HG02610 (cell line): ENCODE measurements at regions not wholly inside any gene's neighbourhood (a gene's known extent, or its start where the extent isn't known, plus 50 kb on each side); places are given as distances from the start of the nearest gene placed in this dataset.

Experiments used
- ATAC-seq: cut with Tn5 transposase; IDR thresholded peaks from one replicate; pipeline ENCODE4 v1.9.1; 2021; ENCODE audit warnings: mild to moderate bottlenecking, moderate library complexity; ENCODE audit not compliant: unreplicated experiment

DNA sequence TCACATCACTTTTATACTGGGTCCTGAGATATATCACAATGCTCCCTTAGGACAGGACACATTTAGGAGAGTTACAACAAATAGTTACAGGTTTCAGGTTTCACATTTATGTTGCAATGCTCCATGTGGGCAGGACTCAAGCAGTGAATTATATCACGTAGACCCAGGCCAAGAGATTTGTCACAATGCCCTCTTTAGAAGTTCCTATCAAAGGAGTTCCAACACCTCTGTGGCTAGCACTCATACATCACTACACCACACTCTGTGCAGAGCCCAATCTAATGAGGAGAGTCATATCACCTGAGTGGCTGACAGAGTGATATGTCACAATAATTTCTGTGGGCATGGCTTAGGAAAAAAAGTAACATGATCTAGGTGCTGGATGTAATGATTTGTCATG is 1068.2 kb upstream of the AMELY start:
- no peak for ATAC-seq

- ATAC-seq: no peak
These were observed 1065.7 kb upstream of the AMELY start for GRCh38 chrY:7977301-7977700.

DNA sequence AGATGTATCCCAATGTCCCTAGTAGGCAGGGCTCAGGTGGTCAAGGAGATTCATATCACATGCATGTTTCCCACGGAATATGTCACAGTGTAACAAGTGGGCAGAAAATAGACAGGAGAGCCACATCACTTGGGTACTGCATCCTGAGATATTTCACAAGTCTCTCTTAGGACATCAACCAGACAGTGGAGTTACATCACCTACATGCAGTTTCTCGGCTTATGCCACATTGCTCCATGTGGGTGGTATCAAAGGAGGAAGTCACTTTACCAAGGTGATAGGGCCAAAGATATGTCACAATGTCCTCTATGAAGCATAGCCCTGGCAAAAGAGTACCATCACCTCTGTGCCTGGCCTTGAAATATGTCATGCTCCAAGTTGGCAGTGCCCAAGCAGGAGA is 1056.7 kb upstream of the AMELY start:
- ATAC-seq: no peak

DNA sequence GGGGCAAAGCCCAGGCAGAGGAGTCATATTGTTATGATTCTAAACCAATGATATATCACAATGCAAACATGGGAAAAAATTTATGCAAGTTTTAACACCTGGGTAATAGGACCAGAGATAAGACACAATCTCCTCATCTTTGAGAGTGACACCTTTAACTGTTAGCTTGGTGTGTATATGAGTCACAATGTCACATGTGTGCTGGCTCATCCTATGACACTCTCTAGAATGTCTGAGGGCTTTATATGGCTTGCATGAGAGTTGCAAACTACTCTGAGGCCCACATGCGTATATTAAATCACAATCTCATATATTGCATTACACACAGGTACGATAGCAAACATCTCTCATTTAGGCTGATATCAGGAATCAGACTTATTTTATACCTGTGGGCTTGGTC is 1055.4 kb upstream of the AMELY start:
- no peak for ATAC-seq

GRCh38 chrY:7963393-7963792 is 1051.8 kb upstream of the AMELY start:
- ATAC-seq: no peak

DNA sequence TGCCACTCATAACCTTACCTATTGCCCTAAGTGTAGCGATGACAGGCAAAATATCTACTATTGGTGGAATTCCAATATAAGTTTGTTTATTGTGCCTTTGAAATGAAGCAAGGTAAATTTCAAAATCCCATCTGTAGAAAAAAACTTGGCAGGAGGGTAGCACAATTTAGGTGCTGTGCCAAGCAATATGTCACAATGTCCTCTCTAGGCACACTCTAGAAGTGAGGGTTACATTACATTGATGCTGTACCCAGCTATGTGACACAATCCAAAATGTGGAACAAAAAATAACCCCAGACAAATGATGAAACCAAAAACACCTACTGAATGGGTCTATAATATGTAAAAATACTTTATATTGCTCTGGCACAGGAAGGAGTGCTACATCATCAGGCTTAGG is 1050.8 kb upstream of the AMELY start:
- no peak for ATAC-seq

- no peak for ATAC-seq
These were observed 1050.3 kb upstream of the AMELY start for GRCh38 chrY:7961811-7962210.

- ATAC-seq: no peak
These were observed 1046.2 kb upstream of the AMELY start for GRCh38 chrY:7957773-7958172.

DNA sequence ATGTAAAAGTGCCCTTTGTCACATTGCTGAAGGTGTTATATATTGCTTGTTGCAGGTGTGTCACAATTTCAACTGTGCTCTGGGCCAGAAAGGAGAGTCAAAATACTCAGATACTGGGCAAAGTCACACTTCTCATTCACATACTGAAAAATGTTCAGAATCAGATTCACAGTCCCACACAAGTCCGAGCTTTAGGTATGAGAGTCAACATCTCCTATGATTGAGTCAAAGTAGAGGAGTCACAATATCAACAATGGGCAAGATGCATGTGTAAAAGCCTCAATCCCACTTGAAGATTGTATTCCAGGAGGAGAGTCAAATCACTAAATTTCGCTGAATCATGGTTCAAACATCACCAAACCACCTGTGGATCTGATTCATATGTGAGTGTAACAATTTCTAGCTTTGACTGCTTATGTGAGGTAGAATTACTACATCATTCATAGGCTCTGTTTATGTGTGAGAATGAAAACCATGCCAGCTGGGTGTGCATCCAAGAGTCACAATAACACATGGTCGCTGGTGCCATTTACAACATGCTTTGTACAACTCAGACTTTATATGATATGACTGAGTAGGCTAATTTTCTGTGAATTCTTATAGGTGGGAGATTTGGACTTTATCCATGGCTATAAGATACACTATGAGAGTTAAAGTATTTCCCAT is 1039.8 kb upstream of the AMELY start:
- ATAC-seq: no peak

DNA sequence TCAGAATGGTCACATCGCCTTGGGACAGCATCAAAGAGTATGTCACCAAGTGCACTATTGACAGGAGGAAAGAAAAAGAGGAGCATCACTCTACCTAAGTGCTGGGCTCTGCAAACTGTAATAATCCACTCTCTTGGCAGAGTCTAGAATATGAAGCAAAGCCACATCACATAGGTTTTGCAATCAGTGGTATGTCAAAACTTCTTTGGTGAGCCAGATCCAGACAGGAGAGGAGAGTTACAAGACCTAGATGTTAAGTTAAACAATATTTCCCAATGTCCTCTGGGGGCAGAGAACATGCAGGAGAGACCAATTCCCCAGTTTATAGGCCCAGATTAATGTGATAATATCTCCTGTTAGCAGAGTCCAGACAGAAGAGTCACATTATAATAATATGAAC is 1032.6 kb upstream of the AMELY start:
- ATAC-seq: no peak

- ATAC-seq: no peak
These were observed 1031.2 kb upstream of the AMELY start for GRCh38 chrY:7942711-7943110.

GRCh38 chrY:7941856-7942255 is 1030.3 kb upstream of the AMELY start:
- ATAC-seq: no peak

DNA sequence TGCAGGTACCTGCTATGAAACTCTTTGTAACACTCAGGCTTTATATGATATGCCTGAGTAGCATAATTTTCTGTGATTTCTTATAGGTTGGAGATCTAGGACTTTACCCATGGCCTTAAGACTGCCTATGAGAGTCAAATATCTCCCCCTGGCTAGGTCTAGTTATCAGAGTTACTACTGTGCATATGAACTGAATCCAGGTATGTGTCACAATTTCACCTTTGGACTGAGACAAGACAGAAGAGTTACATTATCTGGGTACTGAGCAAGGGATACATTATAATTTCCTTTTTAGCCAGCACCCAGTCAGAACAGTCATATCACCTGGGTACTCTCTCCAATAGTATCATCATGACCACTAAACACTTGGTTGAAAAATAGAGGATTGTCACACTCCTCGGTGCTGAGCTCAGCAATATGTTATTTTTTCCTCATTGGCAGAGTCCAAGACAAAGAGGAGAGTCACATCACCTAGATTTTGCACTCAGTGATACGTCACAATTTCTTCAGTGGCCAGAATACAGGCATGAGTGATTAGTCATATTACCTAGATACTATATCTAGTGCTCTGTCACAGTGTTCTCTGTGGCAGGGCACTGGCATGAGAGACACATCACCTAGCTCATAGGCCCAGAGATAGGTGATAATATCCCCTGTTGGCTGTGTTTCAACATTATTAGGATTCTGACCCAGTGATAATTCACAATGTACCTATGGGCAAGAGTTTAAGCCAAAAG is 1027.6 kb upstream of the AMELY start:
- ATAC-seq: no peak

DNA sequence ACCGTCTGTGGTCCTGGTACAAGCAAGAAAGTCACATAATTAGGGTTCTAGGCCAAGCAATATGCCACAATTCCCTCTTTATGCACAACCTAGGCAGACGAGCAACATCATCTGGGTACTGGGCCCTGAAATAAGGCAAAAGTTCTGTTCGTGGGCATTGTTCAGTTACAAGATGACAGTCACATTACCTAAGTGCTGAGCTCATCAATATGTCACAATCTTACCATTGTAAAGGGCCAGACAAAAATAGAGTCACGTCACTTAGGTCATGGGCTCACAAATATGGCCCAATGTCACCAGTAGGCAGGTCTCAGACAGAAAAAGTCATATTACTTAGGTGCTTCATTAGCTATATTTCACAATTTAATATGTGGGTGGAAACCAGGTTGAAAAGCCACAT is 1025.3 kb upstream of the AMELY start:
- no peak for ATAC-seq

DNA sequence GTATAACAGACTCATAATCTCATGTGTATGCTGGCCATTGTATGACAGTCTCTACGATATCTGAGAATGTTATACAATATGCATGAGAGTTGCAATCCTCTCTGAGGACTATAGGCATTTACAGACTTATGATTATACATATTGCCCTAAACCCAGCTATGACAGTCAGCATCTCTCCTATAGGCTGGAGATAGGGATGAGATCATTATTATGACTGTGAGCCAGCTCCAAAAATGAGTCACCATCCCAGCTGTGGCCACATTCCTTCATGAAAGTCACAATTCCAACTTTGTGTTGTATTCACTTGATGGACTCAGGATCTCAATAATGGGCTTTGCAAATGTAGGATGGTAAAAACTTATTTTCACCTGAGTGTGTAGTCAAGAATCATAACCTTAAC is 1024.5 kb upstream of the AMELY start:
- no peak for ATAC-seq

- ATAC-seq: no peak
These were observed 1024.1 kb upstream of the AMELY start for GRCh38 chrY:7935606-7936005.

- ATAC-seq: no peak
These were observed 1020.9 kb upstream of the AMELY start for GRCh38 chrY:7932424-7932823.

GRCh38 chrY:7929866-7930265 is 1018.3 kb upstream of the AMELY start:
- no peak for ATAC-seq

GRCh38 chrY:7924059-7924458 is 1012.5 kb upstream of the AMELY start:
- no peak for ATAC-seq

- ATAC-seq: no peak
These were observed 1012.0 kb upstream of the AMELY start for GRCh38 chrY:7923476-7924017.

DNA sequence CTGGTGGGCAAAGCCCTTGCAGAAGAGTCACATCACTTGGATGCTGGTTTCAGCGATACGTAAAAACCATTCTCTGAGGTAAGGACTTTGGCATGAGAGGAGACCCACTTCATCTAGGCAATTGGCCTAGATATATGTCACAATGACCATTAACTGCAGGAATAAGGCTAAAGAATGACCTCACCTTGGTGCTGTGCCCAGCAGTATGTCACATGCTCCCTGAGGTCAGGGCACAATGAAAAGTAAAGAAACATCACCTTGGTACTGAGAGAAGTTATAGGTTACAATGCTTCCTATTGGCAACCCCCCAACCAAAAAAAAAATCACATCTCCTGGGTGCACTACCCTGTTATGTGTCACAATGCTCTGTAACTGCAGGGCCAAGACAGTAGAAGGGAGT is 1008.8 kb upstream of the AMELY start:
- ATAC-seq: no peak

GRCh38 chrY:7888506-7888905 is 977.0 kb upstream of the AMELY start:
- no peak for ATAC-seq

DNA sequence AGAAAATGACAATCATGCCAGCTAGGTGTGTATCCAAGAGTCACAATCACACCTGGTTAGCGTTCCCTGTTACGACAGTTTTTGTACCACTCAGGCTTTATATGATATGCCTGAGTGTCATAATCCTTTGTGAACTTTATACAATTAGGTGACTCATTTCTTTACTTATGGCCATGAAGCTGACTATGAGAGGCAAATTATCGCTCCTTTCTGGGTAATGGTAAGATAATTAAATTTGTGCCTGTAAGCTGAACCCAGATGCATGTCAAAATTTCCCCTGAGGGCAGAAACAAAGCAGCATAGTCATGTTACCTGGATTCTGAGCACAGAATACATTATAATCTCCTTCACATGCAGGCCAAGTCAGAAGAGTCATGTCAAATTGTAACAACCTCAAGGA is 970.1 kb upstream of the AMELY start:
- ATAC-seq: no peak
